Gastrocnemius medialis (tissue), 4 donors: ENCODE measurements at regions not wholly inside any gene's neighbourhood (a gene's known extent, or its start where the extent isn't known, plus 50 kb on each side); places are given as distances from the start of the nearest gene placed in this dataset.

Source experiments
- CTCF ChIP-seq, 5 experiments: fragments of 450-650 bp in 3 of 5; fragments of 200-600 bp in 2 of 5; sonication (generic) in 2 of 5; IDR thresholded peaks in 4 of 5; conservative IDR thresholded peaks in 1 of 5; 1 replicate in 4 of 5; 2 replicates in 1 of 5; pipeline ENCODE4 v1.5.1; 2016 to 2019; ENCODE audit warnings: antibody characterized with exemption in 5 of 5, mild to moderate bottlenecking in 3 of 5, moderate library complexity in 3 of 5
- POLR2A ChIP-seq, 2 donors: fragments of 450-650 bp; IDR thresholded peaks; one replicate each; pipeline ENCODE4 v1.6.1; 2017; ENCODE audit warnings: antibody characterized with exemption in 2 of 2, mild to moderate bottlenecking in 2 of 2, moderate library complexity in 2 of 2

- TF ChIP-seq CTCF (IDR thresholded peaks at IDR 0.05 in 4 of 5, conservative IDR thresholded peaks at IDR 0.05 in 1 of 5), result no peak
- TF ChIP-seq POLR2A (IDR thresholded peaks at IDR 0.05), result no peak
Observed at GRCh38 chr1:214971071-214971470, 111.5 kb upstream of the KCNK2 start.
